GM12878 (cell line): ENCODE measurements at regions not wholly inside any gene's neighbourhood (a gene's known extent, or its start where the extent isn't known, plus 50 kb on each side); places are given as distances from the start of the nearest gene placed in this dataset.

ENCODE experiments used
- ATAC-seq: fragments of 200-7000 bp; cut with Tn5 transposase; 3 replicates; pipeline ENCODE4 v1.9.1; 2020; ENCODE audit warnings: mild to moderate bottlenecking, moderate library complexity
- BruUV-seq: library from RNA; stranded (reverse); fragments of 400-500 nt; replicated peaks from 2 replicates; lab custom pipeline; 2021; lab: Mats Ljungman, UMichigan
- CTCF ChIA-PET: fragments of 300-600 bp; sonication (Branson Sonifier 250); formaldehyde crosslinking; extraction: SDS; loops from one replicate; lab custom pipeline; 2021; ENCODE audit warnings: inconsistent platforms; lab: Yijun Ruan, JAX
- POLR2A ChIA-PET: fragments of 350-600 bp; formaldehyde crosslinking; extraction: SDS; loops from one replicate; lab custom pipeline; 2021; ENCODE audit warnings: inconsistent platforms; lab: Charles Lee
- RAD21 ChIA-PET: fragments of 300-600 bp; sonication (Branson Sonifier 250); formaldehyde crosslinking; loops from one replicate; lab custom pipeline; 2023; ENCODE audit warnings: antibody characterized with exemption; ENCODE audit not compliant: unreplicated experiment; lab: Charles Lee
- SMC1A ChIA-PET: fragments of 300-600 bp; sonication (Branson Sonifier 250); formaldehyde crosslinking; loops from one replicate; lab custom pipeline; 2023; ENCODE audit not compliant: unreplicated experiment, uncharacterized antibody; lab: Charles Lee
- DNase-seq: peaks from one replicate; pipeline ENCODE4 v3.0.0-alpha.2; 2011; ENCODE audit warnings: low read depth, low spot score
- FAIRE-seq: peaks from 3 replicates; lab custom pipeline; 2011; peaks lifted over from hg19 to GRCh38; lab: Jason Lieb, UNC
- H2AFZ ChIP-seq: 2 replicates; pipeline ENCODE4 v1.6.0; 2011; ENCODE audit warnings: low read depth, low read length, control low read depth; ENCODE audit not compliant: control insufficient read depth
- H3K27ac ChIP-seq: 2 replicates; pipeline ENCODE4 v1.5.1; 2011; ENCODE audit warnings: control low read depth; ENCODE audit not compliant: control insufficient read depth, insufficient read depth
- H3K27me3 ChIP-seq, 2 experiments: replicated peaks in 1 of 2; 2 replicates each; pipeline versions ENCODE4 v1.6.0 to v1.6.1; 2011; ENCODE audit warnings: low read length in 1 of 2; ENCODE audit not compliant: control insufficient read depth in 2 of 2, insufficient read depth in 2 of 2
- H3K36me3 ChIP-seq, 2 experiments: 2 replicates each; pipeline ENCODE4 v1.5.1; 2011; ENCODE audit warnings: low read length in 1 of 2; ENCODE audit not compliant: control insufficient read depth in 2 of 2, insufficient read depth in 2 of 2
- H3K4me1 ChIP-seq: 2 replicates; pipeline ENCODE4 v1.6.1; 2011; ENCODE audit warnings: mild to moderate bottlenecking, low read length, moderate library complexity, mixed read lengths; ENCODE audit not compliant: control insufficient read depth, insufficient read depth
- H3K4me2 ChIP-seq: 2 replicates; pipeline ENCODE4 v1.6.0; 2011; ENCODE audit warnings: control low read depth; ENCODE audit not compliant: control insufficient read depth, insufficient read depth
- H3K4me3 ChIP-seq: fragments of 200-600 bp; sonication (generic); 2 replicates; pipeline ENCODE4 v1.5.1; 2016
- H3K79me2 ChIP-seq: 2 replicates; pipeline ENCODE4 v1.6.0; 2011; ENCODE audit warnings: low read length; ENCODE audit not compliant: control insufficient read depth, insufficient read depth
- H3K9ac ChIP-seq: 2 replicates; pipeline ENCODE4 v1.8.0; 2011; ENCODE audit warnings: low read length, control low read depth, mixed read lengths; ENCODE audit not compliant: control insufficient read depth, insufficient read depth
- H3K9me3 ChIP-seq: replicated peaks from 3 replicates; pipeline ENCODE4 v1.5.1; 2011; ENCODE audit warnings: mild to moderate bottlenecking, low read length; ENCODE audit not compliant: control insufficient read depth, insufficient read depth
- H4K20me1 ChIP-seq: 2 replicates; pipeline ENCODE4 v1.6.0; 2011; ENCODE audit not compliant: control insufficient read depth, insufficient read depth
- CHD1 ChIP-seq: IDR thresholded peaks from 2 replicates; pipeline ENCODE4 v1.6.1; 2012; ENCODE audit warnings: low read depth, low read length, improper control_type of control experiment
- E2F8 ChIP-seq: fragments of 450-650 bp; IDR thresholded peaks from 2 replicates; pipeline ENCODE4 v1.6.1; 2018; ENCODE audit warnings: mild to moderate bottlenecking, low read depth, moderate library complexity; ENCODE audit not compliant: partially characterized antibody
- HCFC1 ChIP-seq: fragments of 150-350 bp; IDR thresholded peaks from 2 replicates; pipeline ENCODE4 v1.6.1; 2014; ENCODE audit warnings: low read length
- KAT2A ChIP-seq: conservative IDR thresholded peaks from 2 replicates; pipeline ENCODE4 v1.6.1; 2011; ENCODE audit warnings: low read depth, low read length; ENCODE audit not compliant: control insufficient read depth
- KDM1A ChIP-seq: fragments of 200-600 bp; sonication (generic); IDR thresholded peaks from 2 replicates; pipeline ENCODE4 v1.6.1; 2016; ENCODE audit warnings: borderline replicate concordance
- MEF2A ChIP-seq: IDR thresholded peaks from 2 replicates; pipeline ENCODE4 v1.6.1; 2011; ENCODE audit warnings: low read depth, mild to moderate bottlenecking, low read length, moderate library complexity; ENCODE audit not compliant: insufficient read depth
- MEF2B ChIP-seq: fragments of 450-650 bp; IDR thresholded peaks from 2 replicates; pipeline ENCODE4 v1.6.1; 2018; ENCODE audit warnings: mild to moderate bottlenecking, moderate library complexity; ENCODE audit not compliant: partially characterized antibody, poor library complexity, severe bottlenecking
- MLLT1 ChIP-seq: fragments of 450-650 bp; IDR thresholded peaks from 2 replicates; pipeline ENCODE4 v1.6.1; 2016; ENCODE audit warnings: mild to moderate bottlenecking
- NFYA ChIP-seq: IDR thresholded peaks from 2 replicates; pipeline ENCODE4 v1.6.1; 2011; ENCODE audit warnings: low read depth, mild to moderate bottlenecking, low read length, improper control_type of control experiment, borderline replicate concordance
- PKNOX1 ChIP-seq: fragments of 450-650 bp; IDR thresholded peaks from 2 replicates; pipeline ENCODE4 v1.6.1; 2016; ENCODE audit warnings: mild to moderate bottlenecking
- TAF1 ChIP-seq: IDR thresholded peaks from 2 replicates; pipeline ENCODE4 v1.6.1; 2011; ENCODE audit warnings: mild to moderate bottlenecking, low read depth, low read length, borderline replicate concordance
- TARDBP ChIP-seq: IDR thresholded peaks from 2 replicates; pipeline ENCODE4 v1.6.1; 2016; ENCODE audit warnings: borderline replicate concordance
- ZBTB11 ChIP-seq: fragments of 450-650 bp; formaldehyde crosslinking; IDR thresholded peaks from 2 replicates; pipeline ENCODE4 v1.5.0; 2022; ENCODE audit warnings: mild to moderate bottlenecking, missing genetic modification characterization
- WGBS: methylation state at CpG from one replicate; pipeline ENCODE4 v1.1.6; 2016; ENCODE audit warnings: low lambda C conversion rate; ENCODE audit not compliant: insufficient replicate concordance, insufficient coverage; ENCODE audit errors: missing lambda C conversion rate; 5-methylcytosine and 5-hydroxymethylcytosine counted together
- in situ Hi-C: fragments of 300-500 bp; cut with MboI; formaldehyde crosslinking; loops from 9 replicates; pipeline ENCODE4 v1.14.3; 2018; ENCODE audit warnings: mixed read lengths
- intact Hi-C: fragments of 100-400 bp; cut with micrococcal nuclease; formaldehyde crosslinking; loops from one replicate; pipeline ENCODE4 v1.14.2; 2022; ENCODE audit not compliant: unreplicated experiment

- TF ChIP-seq PKNOX1 (no peak), MEF2B (no peak), E2F8 (no peak), TARDBP (no peak), KDM1A (no peak), NFYA (no peak), MLLT1 (no peak), KAT2A (no peak)
Measured at GRCh38 chr1:95375174-95375573, 141.2 kb downstream of the RWDD3 start (continued).

GRCh38 chr1:95380909-95381308 lies 146.9 kb downstream of the RWDD3 start:
- no peak overlapping the region for H3K4me2 ChIP-seq
- no peak overlapping the region for H3K9ac ChIP-seq
- intact Hi-C loops = no loop called here
- ChIA-PET CTCF (no interaction called here), RAD21 (no interaction called here), SMC1A (no interaction called here), POLR2A (no interaction called here)
- 3% methylated on average over 2 of the region's 2 CpGs for WGBS
- H3K27ac ChIP-seq = no peak overlapping the region
- no peaks in the 10 kb centered on the region for H3K9me3 ChIP-seq
- H3K79me2 ChIP-seq = no peaks in the 10 kb centered on the region
- no peaks in the 10 kb centered on the region for H4K20me1 ChIP-seq
- in situ Hi-C loops = no loop called here
- BruUV-seq = no TSS peak
- H3K36me3 ChIP-seq = no peaks in the 10 kb centered on the region
- DNase-seq (no peak), FAIRE-seq (no peak), ATAC-seq (no peak)
- no peaks in the 10 kb centered on the region for H3K27me3 ChIP-seq
- no peaks in the 10 kb centered on the region for H3K4me1 ChIP-seq
- no peak overlapping the region for H3K4me3 ChIP-seq
- H2AFZ ChIP-seq = no peak overlapping the region
- TF ChIP-seq ZBTB11 (no peak), CHD1 (no peak), HCFC1 (no peak), MEF2A (no peak), TAF1 (no peak)
